ENCODE measurements at regions not wholly inside any gene's neighbourhood (a gene's known extent, or its start where the extent isn't known, plus 50 kb on each side); places are given as distances from the start of the nearest gene placed in this dataset.

DNA sequence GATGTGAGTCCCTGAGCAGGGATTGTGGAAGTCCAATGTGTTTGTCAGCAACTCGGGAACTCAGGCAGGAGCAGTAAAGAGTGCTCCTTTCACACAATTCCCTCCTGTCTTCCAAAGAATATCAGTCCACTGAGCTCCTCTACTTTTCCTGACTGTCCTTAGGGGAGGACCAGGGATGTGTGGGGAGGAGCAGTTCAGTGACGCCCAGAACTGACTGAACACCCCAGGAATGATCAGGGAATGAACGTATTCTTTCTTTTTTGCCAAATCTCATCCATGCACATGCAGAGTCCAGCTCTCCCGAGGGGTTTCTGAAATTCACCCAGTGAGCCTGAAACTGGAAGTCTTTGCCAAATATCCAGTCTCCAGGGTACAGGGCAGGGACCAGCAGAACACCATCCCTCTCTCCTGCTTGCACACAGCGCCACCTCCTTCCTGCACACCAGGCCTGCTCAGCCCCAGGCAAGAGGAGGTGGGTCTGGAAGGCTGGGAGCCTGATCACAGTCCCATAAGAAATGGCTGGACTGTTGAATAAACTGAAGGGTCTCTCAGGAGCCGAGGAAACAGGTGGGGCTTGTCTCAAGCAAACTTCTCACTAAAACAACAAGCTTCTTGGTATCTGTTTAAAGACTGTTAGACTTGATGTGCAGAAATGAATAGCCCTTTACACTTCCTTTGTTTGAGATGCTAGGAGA lies 294.7 kb downstream of the C7orf25 start:
- no peak for DNase-seq

DNA sequence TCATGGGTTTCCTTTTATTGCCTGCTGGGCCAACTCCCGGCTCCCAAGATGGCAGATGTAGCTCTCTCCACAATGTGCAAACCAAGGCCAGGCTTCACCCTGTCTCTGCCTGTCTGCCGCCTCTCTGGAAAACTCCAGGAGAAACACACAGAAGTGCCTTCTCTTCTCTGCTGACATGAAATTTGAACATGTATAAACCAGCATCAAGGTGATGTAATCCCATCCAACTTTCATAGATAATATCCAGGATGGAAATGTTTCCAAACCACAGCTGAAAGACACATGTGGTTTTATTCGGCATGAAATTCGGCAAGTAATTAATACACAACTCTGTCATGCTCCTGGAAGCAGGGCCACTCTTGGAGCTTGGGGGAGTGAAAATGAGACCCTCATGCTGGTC lies 297.2 kb downstream of the C7orf25 start:
- no peak for DNase-seq

DNA sequence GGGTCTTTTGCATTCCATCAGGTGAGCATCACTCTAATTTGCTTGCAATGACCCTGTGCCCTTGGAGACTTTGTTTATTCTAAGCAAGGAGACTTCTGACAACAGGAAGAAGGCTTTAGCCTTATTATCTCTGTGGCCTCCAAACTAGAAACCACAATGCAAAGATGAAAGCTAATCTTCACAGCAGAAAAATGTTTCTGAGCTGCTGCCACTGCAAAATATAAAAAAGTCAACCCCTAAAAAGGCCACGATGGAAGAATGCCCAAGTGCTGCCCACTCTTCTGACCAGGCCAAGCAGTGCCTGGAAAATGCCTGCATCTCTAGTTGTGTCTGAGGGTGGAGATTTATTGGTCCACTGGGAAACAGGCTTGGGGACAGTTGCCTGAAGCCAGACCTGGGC lies 299.9 kb downstream of the C7orf25 start:
- DNase-seq, result no peak

DNA sequence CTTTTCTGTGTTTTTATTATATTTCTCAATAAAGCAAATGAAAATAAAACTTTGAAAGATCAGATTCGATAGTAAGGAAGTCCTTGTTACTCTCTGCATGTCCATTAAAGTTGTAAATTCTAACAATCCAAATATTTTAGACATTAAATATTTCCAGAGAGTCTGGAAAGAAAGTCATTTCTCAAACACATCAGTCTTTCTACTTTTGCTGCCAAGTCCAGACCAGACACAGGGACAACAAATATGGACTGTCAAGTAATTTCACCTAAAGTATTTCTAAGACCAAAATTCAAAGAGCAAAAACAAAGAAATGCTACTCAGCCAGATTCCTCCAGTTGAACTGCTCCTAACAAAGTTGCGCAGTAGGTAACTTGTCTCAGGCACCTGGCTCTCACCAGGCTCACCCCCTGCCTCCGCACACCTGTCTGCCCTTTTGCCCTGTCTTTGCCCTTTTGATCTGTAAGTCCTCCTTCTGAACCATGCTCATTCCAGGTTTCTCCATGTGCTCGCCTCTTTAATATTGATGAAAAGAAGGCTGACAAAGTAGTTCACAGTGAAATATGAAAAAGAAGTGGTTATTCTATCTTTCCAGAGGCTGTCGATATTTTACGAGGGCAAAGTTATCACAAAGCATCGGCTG lies 300.5 kb downstream of the C7orf25 start:
- DNase-seq, result no peak

DNA sequence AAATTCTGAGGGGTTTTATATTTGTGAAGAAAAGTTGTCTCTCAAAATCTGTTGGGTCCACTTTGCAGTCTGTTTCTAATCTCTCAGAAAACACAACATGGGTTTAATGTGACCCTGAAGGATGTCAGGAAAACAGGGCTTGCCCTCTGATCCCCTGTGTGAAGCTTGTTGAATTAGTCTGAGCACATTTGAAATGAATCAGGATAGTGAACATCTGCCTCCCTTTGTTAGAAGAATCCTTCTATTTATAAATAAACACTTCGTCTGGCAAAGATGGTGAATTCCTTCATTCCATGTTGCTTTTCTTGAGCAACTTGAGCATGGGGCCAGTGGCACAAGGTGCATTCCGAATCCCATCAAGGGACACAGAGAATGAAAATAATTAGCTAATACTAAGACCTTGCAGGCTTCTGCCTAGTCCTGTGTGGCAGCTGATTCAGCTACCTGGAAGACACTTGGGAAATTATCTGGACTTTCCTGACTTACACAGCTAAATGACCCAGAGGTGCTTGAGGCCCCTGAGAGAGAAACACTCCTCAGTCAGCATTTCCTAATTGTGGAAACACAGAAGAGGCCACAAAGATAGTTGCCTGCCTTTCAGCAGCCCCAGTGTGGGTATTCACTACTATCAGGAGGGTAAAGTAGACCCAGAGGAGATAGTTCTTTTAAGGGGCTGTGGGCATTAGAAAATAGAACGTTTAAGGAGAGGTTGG lies 305.5 kb downstream of the C7orf25 start:
- DNase-seq, result no peak

DNA sequence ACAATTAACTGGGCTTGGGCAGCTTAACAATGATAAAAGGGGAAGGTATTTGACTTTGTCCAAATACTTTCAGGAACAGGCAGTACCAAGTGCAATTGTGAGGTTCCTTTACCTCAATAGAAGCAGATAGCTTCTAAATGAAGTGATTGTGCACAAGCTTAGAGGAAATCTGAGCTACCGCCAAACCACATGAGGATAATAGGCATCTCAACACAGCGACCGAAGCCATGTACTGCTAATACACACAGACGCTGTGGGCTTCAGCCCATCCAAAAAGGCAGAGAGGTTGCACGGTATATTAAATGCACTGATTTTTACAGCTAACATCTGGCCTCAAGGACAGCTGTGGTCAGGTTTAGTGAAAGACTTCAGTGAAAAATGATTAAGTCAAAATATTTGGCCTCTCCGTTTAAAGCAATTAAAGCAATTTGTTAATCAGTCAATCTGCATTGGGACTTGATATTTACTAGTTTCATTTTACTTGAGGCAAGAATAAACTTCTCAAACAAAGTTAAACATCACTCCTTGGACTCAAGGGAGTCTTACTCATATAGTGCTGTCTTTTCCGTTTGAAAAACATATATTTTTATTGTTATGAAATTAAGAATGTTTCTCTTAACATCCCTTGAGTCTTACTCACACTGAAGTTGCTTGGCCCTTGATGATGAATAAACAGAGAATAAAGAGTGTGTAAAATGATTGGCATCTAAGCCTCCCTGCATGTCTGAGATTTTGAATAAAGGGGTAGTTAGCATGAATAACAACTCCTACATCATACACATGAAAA lies 306.3 kb downstream of the C7orf25 start:
- no peak for DNase-seq

DNA sequence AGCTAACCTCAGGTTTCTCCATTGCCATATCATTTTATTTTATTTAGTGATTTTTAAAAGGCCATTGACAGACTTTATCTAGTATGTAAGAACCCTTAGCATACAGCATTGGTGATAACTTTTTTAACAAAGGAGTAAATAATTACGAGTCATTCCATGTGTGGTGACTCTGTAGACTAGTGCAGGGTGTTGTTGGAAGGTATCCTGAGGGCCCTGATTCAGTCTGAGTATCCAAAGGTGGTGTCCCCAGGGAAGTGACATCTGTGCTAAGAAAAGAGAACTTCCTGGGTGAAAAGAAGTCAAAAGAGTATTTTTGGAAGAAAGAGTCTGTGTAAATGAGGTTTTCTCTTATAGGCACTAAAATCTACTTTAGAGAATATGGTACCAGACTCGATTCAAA lies 308.4 kb downstream of the C7orf25 start:
- no peak for DNase-seq

DNA sequence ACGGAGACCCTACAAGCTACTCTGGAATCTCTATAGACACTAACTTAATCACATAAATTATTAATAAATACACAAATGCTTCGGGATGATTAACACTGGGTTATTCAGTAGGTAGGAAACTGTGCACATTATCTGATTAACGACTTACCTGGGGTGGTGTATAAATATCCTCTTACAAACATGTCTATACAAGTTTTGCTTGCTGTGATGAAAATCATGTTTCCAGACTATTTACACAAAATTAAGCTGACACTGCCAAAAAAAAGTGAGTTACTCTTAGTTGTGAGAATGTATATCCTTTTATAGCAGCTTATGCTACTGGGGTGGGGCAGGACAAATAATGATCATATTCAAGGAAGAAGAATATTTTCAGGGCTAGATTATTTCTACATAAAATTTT lies 314.6 kb downstream of the C7orf25 start:
- DNase-seq, result no peak

DNA sequence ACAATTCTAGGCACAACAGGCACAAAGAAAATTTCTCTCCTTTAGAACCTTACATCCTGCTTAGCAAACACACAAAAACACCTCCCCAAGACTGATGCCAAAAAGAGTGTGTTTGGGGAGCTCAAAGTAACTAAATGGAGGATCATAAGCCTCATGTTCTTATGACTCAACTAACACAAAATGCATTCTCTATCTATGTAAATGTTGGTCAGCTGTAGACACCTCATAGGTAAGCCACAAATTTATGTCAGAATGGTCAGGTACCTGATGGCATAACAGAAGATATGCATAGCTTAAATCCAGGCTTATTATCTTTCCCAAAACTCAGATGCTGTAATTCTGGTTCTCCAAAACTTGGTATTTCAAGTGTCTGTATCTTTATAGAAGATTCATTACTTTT lies 315.1 kb downstream of the C7orf25 start:
- DNase-seq, result no peak

DNA sequence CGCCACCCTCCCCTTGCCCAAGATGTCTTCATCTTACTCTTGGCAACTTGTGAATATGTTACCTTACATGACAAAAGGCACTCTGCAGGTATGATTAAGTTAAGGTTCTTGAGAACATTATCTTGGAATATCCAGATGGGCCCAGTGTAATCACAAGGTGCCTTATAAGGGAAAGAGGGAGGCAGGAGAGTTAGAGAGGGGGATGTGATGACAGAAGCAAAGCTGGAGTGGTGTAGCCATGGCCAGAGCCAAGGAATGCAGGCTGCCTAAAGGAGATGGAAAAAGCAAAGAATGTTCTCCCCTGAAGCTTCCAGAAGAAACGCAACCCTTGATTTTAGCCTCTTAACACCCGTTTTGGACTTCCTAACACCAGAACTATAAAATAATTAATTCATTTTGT lies 318.0 kb downstream of the C7orf25 start:
- no peak for DNase-seq

DNA sequence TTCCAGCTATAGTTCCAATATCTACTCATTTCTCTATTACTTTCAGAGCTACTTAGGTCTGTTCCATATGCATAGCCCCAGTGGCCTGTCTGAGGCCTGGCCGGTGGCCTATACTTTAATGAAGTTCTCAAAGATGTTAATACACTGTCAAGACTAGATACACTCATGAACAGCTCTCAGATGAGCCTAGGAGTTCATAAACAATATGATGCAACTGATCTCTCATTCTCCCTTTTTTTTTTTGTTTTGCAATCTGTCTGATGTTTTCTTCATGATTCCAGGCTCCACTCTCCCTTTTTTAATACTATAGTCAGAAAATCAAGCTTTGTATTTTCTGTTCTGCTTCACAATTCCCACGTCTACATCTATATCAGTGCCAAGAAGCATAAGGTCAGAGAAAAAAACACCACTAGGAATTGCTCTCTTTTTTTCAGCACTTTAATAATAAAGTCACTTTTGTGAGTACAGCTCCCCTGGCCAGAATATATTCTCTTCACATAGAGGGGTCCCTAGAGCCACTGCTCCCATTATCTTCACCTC lies 321.0 kb downstream of the C7orf25 start:
- DNase-seq, result no peak

DNA sequence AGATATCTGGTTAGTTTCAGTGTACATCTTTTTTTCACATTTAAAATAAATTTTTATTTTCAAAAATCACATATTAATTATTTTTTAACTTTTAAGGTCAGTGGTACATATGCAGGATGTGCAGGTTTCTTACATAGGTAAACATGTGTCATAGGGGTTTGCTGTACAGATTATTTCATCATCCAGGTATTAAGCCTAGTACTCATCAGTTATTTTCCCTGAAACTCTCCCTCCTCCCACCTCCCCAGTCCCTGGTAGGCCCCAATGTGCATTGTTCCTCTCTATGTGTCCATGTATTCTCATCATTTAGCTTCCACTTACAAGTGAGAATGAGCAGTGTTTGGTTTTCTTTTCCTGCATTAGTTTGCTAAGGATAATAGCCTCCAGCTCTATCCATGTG lies 323.0 kb downstream of the C7orf25 start:
- DNase-seq, result no peak

DNA sequence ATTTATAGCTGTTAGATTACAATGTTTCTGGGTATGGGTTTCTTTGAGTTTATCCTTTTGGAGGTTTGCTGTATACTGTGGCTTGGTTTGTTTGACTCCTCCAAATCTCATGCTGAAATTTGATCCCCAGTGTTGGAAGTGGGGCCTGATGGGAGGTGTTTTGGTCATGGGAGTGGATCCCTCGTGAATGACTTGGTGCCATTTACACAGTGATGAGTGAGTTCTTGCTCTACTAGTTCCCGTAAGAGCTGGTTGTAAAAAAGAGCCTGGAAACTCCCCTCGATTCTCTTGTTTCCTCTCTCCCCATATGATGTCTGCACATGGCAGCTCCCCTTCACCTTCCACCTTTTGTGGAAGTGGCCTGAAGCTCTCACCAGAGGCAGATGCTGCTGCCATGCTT lies 324.1 kb downstream of the C7orf25 start:
- no peak for DNase-seq

DNA sequence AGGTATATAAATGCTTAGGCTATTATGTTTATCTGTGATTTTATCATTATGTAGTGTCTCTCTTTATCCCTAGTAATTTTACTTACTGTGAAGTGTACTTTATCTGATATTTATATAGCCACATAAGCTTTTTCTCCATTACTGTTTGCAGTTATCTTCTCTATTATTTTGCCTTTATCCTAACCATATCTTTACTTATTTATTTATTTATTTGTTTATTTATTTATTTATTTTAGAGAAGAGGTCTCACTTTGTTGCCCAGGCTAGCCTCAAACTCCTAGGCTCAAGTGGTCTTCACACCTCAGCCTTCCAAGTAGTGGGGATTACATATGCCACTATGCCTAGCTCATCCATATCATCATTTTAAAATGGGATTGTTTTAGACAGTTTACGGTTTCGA lies 331.8 kb downstream of the C7orf25 start:
- no peak for DNase-seq

DNA sequence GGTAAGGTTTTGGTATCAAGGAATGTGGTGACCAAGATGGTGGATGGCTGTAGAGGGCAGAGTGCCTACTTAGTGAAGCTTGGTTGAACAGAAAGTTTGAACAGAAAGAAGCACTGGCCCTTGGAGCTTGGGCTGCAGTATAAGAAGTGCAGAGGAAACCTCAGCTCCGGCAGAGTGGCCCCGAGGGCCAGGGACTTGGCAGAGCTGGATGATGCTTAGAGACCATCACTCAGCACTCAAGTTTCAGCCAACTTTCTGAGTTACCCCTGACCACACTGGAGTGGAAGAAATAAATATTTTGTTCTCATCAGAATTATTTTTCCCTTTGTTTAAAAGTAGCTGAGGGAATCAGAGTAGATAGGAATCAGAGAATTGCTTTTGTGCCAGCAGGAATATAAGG lies 336.7 kb downstream of the C7orf25 start:
- no peak for DNase-seq

DNA sequence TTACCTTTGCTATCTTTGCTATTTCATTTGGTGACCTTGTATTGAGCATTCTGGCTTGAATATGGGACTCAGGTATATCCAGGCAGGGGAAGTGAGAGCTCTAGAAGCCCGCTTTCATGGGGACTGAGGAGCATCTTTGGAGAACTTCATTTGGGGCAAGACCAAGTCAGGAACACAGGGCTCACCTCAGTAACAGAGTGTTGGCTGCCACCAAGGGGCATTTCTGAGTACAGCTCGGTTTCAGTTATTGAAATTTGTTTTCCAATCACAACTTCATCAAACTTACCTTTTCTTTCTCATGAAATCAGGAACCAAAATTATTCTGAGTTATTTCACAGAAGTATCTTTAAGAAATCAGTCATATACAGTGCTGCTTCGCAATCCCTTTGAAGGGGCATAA lies 337.2 kb downstream of the C7orf25 start:
- DNase-seq, result no peak

DNA sequence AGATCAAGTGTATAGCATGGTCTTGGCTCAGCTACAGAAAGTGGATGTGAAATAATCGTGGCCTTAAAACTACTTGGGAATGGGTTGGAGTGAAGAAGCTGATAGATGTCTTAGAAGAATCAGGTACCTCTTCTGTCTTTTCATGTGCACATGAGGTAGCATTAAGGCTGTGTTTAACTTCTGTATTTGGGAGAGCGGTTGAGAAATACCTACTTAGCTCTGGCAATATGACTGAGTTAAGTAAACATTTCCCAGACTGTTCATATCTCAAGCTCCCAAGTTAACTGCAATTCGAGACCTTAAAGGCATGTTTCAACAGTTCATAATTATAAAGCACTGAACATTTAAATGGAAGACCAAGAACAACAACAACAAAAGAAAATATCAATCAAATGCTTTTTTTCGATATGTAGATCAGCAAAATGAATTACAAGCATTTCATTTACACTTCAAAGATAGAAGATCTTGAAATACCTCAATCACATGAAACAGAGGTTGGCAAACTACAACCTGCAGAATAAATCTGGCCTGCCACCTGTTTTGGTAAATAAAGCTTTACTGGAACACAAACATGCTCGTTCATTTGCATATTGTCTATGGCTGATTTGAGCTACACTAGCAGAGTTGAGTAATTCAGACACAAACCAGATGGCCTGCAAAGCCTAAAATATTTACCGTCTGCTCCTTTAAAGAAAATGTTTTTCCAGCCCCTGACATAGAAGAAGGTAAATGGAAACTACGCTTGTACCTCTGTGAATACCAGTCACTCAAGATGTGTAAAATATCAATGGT lies 337.1 kb upstream of the GLI3 start:
- DNase-seq, result no peak

DNA sequence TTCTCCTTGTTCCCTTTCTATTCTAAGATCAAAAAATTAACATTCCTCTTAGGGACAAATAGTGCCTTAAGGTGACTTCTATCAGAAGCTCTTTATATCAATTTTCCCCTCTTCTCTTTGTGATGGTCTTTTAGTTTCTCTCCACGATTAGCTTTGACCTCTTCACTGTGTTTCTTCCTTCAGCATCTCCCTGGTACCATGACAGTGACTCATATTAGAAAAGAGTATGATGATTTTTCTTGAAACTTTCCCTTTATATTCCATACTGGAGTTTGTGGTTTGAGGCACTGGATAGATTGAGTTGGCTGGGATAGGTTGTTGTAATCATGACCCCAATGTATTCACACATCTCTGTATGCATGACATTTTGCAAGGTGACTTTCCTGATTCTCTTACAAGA lies 335.6 kb upstream of the GLI3 start:
- no peak for DNase-seq

DNA sequence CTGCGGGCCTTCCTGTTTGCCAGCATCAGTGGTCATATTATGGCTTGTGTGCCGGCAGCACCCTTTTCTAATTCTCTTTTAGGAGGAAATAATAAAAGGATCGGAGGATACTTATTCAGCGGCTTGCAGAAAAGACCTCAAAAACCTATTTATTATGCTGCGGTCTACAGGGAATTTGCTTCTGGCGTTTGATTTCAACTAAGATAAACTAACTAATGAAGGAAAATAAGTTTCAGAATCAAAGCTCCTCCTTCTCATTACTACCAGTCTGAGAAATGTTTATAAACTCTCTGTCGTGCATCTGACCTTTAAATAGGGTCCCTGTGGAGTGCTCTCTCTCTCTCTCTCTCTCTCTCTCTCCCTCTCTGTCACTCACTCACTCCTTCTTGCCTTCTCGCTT lies 335.0 kb upstream of the GLI3 start:
- no peak for DNase-seq

DNA sequence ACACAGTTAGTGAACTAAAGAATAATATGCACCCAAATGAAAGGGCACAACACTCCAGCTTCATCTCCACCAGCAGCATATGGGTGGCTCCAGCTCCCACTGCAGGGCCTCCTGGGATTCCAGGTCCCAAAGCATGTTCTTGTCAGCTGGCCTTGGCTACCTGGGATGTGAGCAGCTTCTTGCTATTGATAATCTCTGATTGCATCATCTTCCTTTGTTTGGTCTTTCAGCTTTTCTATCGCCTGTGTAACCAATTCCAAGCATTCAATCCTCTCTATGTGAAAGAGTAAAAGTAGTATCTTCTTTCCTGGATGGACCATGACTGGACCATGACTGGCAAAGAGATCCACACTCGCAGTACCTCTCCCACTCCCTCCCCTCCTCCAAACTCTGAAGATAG lies 333.9 kb upstream of the GLI3 start:
- no peak for DNase-seq

DNA sequence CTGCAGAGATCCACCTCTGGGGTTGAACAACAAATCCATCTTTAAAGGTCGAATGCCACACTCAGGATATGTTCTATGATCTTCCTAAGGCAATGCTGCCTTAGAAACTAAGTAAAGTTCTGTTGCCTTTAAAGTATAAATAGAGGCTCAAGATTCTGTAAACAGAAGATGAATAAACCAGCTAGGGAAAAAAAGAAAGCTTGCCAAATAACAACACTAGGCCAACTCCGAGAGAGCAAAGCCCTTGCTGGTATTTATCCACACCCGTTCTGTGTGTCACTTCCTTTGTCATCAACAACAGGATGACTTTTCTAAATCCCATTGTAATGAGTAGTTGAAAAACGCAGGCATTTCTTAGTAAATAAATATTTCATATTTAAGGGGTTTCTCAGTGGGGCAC lies 330.0 kb upstream of the GLI3 start:
- DNase-seq, result no peak

DNA sequence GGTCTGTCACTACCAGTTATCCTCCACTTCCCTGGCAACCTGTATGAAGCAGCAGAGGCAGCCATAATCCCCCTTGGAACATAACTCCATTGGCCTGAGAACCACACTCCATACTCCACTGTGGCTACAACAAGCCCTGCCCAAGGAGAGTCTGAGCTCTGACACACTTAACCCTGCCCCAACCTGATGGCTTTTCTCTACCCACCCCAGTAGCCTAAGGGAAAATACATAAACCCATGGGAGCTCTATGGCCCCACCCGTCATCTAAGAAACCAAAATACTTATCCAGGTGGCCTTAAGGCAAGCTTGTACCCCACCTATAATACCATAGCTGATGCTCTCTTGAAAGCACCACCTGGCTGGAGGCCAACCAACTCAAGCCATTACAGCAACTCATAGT lies 324.8 kb upstream of the GLI3 start:
- no peak for DNase-seq

DNA sequence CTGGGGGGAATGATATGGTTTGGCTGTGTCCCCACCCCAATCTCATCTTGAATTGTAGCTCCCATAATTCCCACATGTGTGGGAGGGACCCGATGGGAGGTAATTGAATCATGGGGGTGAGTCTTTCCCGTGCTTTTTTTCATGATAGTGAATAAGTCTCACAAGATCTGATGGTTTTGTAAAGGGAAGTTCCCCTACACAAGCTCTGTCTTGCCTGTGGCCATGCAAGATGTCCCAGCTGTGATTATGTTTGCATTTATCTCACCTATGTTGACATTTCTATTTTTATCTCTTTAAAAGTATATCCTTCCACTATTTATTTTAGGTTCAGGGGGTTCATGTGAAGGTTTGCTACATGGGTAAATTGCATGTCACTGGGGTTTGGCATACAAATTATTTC lies 323.9 kb upstream of the GLI3 start:
- no peak for DNase-seq
